Esophagus squamous epithelium (tissue), 4 donors: ENCODE measurements at regions not wholly inside any gene's neighbourhood (a gene's known extent, or its start where the extent isn't known, plus 50 kb on each side); places are given as distances from the start of the nearest gene placed in this dataset.

Source experiments
- POLR2A ChIP-seq, 4 donors: fragments of 450-650 bp; IDR thresholded peaks; one replicate each; pipeline ENCODE4 v1.6.1; 2017; ENCODE audit warnings: antibody characterized with exemption in 4 of 4, mild to moderate bottlenecking in 4 of 4, moderate library complexity in 3 of 4
- TF ChIP-seq, protein P1 (sequence below), 6 experiments: fragments of 450-650 bp in 4 of 6; fragments of 200-600 bp in 2 of 6; sonication (generic) in 2 of 6; IDR thresholded peaks; one replicate each; pipeline ENCODE4 v1.5.1; 2016 to 2019; ENCODE audit warnings: antibody characterized with exemption in 6 of 6, mild to moderate bottlenecking in 4 of 6, moderate library complexity in 4 of 6

DNA sequence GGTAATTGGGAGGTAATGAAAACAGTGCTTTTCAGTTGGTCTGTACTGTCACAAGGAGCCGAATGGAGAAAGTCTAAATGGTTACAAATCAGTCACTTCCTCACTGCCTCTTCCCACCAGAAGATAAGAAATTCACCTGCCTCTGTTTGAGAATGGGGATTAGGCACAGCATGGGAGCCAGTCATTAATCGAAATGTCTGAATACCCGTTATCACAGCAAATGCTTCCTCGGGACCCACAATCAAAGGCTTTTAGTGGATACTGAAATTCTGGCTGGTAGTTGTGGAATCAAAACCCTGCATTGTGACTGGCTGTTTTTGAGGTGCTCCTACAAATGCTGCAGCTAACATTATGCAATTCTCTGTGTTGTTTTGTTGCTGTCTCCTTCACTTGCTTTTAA, 461.0 kb upstream of the MEX3C start:
- TF ChIP-seq, protein P1, sequence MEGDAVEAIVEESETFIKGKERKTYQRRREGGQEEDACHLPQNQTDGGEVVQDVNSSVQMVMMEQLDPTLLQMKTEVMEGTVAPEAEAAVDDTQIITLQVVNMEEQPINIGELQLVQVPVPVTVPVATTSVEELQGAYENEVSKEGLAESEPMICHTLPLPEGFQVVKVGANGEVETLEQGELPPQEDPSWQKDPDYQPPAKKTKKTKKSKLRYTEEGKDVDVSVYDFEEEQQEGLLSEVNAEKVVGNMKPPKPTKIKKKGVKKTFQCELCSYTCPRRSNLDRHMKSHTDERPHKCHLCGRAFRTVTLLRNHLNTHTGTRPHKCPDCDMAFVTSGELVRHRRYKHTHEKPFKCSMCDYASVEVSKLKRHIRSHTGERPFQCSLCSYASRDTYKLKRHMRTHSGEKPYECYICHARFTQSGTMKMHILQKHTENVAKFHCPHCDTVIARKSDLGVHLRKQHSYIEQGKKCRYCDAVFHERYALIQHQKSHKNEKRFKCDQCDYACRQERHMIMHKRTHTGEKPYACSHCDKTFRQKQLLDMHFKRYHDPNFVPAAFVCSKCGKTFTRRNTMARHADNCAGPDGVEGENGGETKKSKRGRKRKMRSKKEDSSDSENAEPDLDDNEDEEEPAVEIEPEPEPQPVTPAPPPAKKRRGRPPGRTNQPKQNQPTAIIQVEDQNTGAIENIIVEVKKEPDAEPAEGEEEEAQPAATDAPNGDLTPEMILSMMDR (IDR thresholded peaks at IDR 0.05): no peak
- no peak for TF ChIP-seq POLR2A (IDR thresholded peaks at IDR 0.05)
